K562 (cell line): ENCODE measurements at regions not wholly inside any gene's neighbourhood (a gene's known extent, or its start where the extent isn't known, plus 50 kb on each side); places are given as distances from the start of the nearest gene placed in this dataset.
"Not testable (repeated sequence)": the region's sequence is repeated elsewhere in the genome, so short reads cannot be mapped to it uniquely, and the experiment has no call there.

ENCODE experiments used
- ATAC-seq: fragments of 200-7000 bp; cut with Tn5 transposase; 3 replicates; pipeline ENCODE4 v1.9.1; 2020; ENCODE audit warnings: moderate library complexity
- BruUV-seq: library from RNA; stranded (reverse); fragments of 400-500 nt; replicated peaks from 2 replicates; lab custom pipeline; 2021; lab: Mats Ljungman, UMichigan
- CTCF ChIA-PET: fragments of 300-600 bp; formaldehyde crosslinking; extraction: SDS; loops from one replicate; lab custom pipeline; 2021; ENCODE audit warnings: low intra/inter-chr PET ratio; lab: Yijun Ruan, JAX
- POLR2A ChIA-PET: fragments of 300-600, 350-650 bp; sonication (Branson Sonifier 250); formaldehyde crosslinking; extraction: SDS; loops from one replicate; lab custom pipeline; 2021; ENCODE audit warnings: antibody characterized with exemption, inconsistent platforms; lab: Yijun Ruan, JAX
- DNase-seq, 4 experiments: peaks; one replicate each; pipeline versions ENCODE4 v3.0.0 to v3.0.0-alpha.2; 2011 to 2018; ENCODE audit warnings: low spot score in 3 of 4, mixed read lengths in 3 of 4; ENCODE audit errors: extremely low read depth in 1 of 4
- FAIRE-seq: peaks from 2 replicates; lab custom pipeline; 2011; peaks lifted over from hg19 to GRCh38; lab: Jason Lieb, UNC
- H2AFZ ChIP-seq: 2 replicates; pipeline ENCODE4 v1.6.0; 2011; ENCODE audit warnings: low read depth, low read length, control low read depth, inconsistent platforms
- H3K27ac ChIP-seq: fragments of 200-600 bp; 3 replicates; pipeline ENCODE4 v1.8.0; 2011; ENCODE audit warnings: low read depth, mild to moderate bottlenecking, control low read depth, inconsistent platforms, low read length, moderate library complexity, mixed read lengths; ENCODE audit errors: extremely low read depth
- H3K27me3 ChIP-seq, 2 experiments: fragments of 300-600 bp in 1 of 2; 2 replicates in 1 of 2; 3 replicates in 1 of 2; pipeline versions ENCODE4 v1.6.0 to v1.8.0; 2011; ENCODE audit warnings: inconsistent platforms in 2 of 2, low read length in 2 of 2, mild to moderate bottlenecking in 1 of 2, mixed read lengths in 1 of 2, moderate library complexity in 1 of 2; ENCODE audit not compliant: control insufficient read depth in 2 of 2, insufficient read depth in 2 of 2
- H3K36me3 ChIP-seq: fragments of 300-600 bp; 3 replicates; pipeline ENCODE4 v1.8.0; 2011; ENCODE audit warnings: mild to moderate bottlenecking, low read length, inconsistent platforms; ENCODE audit not compliant: control insufficient read depth, insufficient read depth
- H3K4me1 ChIP-seq, 2 experiments: fragments of 200-600 bp in 1 of 2; replicated peaks in 1 of 2; 2 replicates in 1 of 2; 3 replicates in 1 of 2; pipeline versions ENCODE4 v1.5.1 to v1.8.0; 2011; ENCODE audit warnings: inconsistent platforms in 2 of 2, low read length in 2 of 2, mild to moderate bottlenecking in 1 of 2, mixed read lengths in 1 of 2, moderate library complexity in 1 of 2; ENCODE audit not compliant: control insufficient read depth in 2 of 2, insufficient read depth in 2 of 2
- H3K4me2 ChIP-seq: 2 replicates; pipeline ENCODE4 v1.6.1; 2011; ENCODE audit warnings: low read length, control low read depth, inconsistent platforms, mixed read lengths; ENCODE audit not compliant: insufficient read depth
- H3K4me3 ChIP-seq: fragments of 200-600 bp; sonication (generic), shearing (Covaris generic); 2 replicates; pipeline ENCODE4 v1.5.1; 2016; ENCODE audit warnings: control low read depth, inconsistent platforms
- H3K79me2 ChIP-seq: fragments of 200-600 bp; 3 replicates; pipeline ENCODE4 v1.8.0; 2011; ENCODE audit warnings: low read length, inconsistent platforms; ENCODE audit not compliant: control insufficient read depth, insufficient read depth
- H3K9ac ChIP-seq, 2 experiments: 2 replicates each; pipeline versions ENCODE4 v1.6.0 to v1.6.1; 2011; ENCODE audit warnings: low read depth in 2 of 2, low read length in 2 of 2, control low read depth in 1 of 2, inconsistent platforms in 1 of 2, mild to moderate bottlenecking in 1 of 2, mixed read lengths in 1 of 2; ENCODE audit not compliant: insufficient read depth in 1 of 2
- H3K9me1 ChIP-seq: one replicate; pipeline ENCODE4 v1.6.0; 2011; ENCODE audit warnings: inconsistent platforms, mild to moderate bottlenecking, low read length, moderate library complexity; ENCODE audit not compliant: control insufficient read depth, insufficient read depth
- H3K9me3 ChIP-seq: replicated peaks from 2 replicates; pipeline ENCODE4 v1.5.1; 2011; ENCODE audit warnings: low read depth, low read length, inconsistent platforms; ENCODE audit not compliant: control insufficient read depth, insufficient read depth
- H4K20me1 ChIP-seq: replicated peaks from 2 replicates; pipeline ENCODE4 v1.6.1; 2011; ENCODE audit warnings: low read length, inconsistent platforms, mixed read lengths; ENCODE audit not compliant: control insufficient read depth, insufficient read depth
- FOS ChIP-seq: IDR thresholded peaks from 3 replicates; pipeline ENCODE4 v1.6.1; 2011; ENCODE audit not compliant: insufficient read length; ENCODE audit errors: extremely low read depth
- GATAD2B ChIP-seq: fragments of 450-650 bp; IDR thresholded peaks from 2 replicates; pipeline ENCODE4 v1.6.1; 2017; ENCODE audit warnings: mild to moderate bottlenecking, borderline replicate concordance
- SNRNP70 ChIP-seq: fragments of 200-400 bp; formaldehyde crosslinking; optimal IDR thresholded peaks from 2 replicates; pipeline ENCODE3; 2017; ENCODE audit warnings: low read depth, low read length
- TAF9B ChIP-seq: fragments of 450-650 bp; IDR thresholded peaks from 2 replicates; pipeline ENCODE4 v1.6.1; 2018; ENCODE audit warnings: mild to moderate bottlenecking; ENCODE audit not compliant: partially characterized antibody
- ZNF146 ChIP-seq: IDR thresholded peaks from one replicate; pipeline ENCODE4 v1.6.1; 2018; ENCODE audit warnings: missing compliant biosample characterization; ENCODE audit not compliant: unreplicated experiment
- ZNF766 ChIP-seq: fragments of 200-800 bp; sonication (Bioruptor generic); conservative IDR thresholded peaks from 2 replicates; pipeline ENCODE4 v1.6.1; 2016; ENCODE audit warnings: missing genetic modification characterization, missing compliant biosample characterization
- WGBS: fragments of 100-300 bp; shearing (Covaris generic); methylation state at CpG from one replicate; pipeline ENCODE4 v1.1.6; 2016; ENCODE audit warnings: low coverage, mixed read lengths; ENCODE audit not compliant: insufficient coverage; ENCODE audit errors: missing lambda C conversion rate; 5-methylcytosine and 5-hydroxymethylcytosine counted together
- in situ Hi-C: fragments of 300-500 bp; cut with MboI; formaldehyde crosslinking; loops from 4 replicates; pipeline ENCODE4 v1.15.0; 2018; ENCODE audit warnings: inconsistent platforms, mixed read lengths
- intact Hi-C: fragments of 100-400 bp; cut with micrococcal nuclease; formaldehyde crosslinking; loops from 2 replicates; pipeline ENCODE4 v1.14.2; 2022

DNA sequence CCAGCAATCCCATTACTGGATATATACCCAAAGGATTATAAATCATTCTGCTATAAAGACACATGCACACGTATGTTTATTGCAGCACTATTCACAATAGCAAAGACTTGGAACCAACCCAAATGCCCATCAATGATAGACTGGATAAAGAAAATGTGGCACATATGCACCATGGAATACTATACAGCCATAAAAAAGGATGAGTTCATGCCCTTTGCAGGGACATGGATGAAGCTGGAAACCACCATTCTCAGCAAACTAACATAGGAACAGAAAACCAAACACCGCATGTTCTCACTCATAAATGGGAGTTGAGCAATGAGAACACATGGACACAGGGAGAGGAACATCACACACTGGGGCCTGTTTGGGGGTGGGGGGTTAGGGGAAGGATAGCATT is 90.8 kb upstream of the NTF3 start:
- H3K4me2 ChIP-seq, H3K9me1 ChIP-seq, intact Hi-C loops, H2AFZ ChIP-seq, H3K79me2 ChIP-seq, H4K20me1 ChIP-seq, ATAC-seq, H3K9ac ChIP-seq, H3K27me3 ChIP-seq, POLR2A ChIA-PET, H3K27ac ChIP-seq, H3K36me3 ChIP-seq, H3K4me1 ChIP-seq, H3K9me3 ChIP-seq, CTCF ChIA-PET, BruUV-seq, FAIRE-seq, DNase-seq, H3K4me3 ChIP-seq, in situ Hi-C loops: not testable (repeated sequence)
- TF ChIP-seq ZNF146 (CRISPR knock-in tag): peak; percentile 21
- no CpG with 5 or more reads among the region's 2 CpGs for WGBS

DNA sequence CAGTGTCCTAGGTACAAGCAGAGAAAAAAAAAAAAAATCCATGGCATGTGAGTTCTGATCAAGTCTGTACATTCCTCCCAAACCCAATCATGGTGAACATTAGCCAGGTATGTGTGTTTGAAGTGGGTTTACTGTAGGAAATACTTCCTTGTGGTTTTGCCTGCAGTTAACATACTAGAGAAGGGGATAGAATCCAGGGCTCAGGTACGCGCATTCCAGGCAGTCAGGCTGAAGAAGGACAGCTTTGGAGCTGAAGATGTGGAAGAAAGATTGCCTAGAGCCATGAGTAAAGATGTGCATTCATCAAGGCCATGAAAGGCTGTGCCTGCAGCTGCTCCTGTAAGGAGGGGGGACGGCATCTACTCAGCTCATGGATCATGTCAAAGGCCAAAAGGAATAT is 88.2 kb upstream of the NTF3 start:
- no peak for FAIRE-seq
- H4K20me1 ChIP-seq: peaks cover 4% of the 10 kb centered on the region
- CTCF ChIA-PET: no interaction called here

More for the DNA sequence above, 88.2 kb upstream of the NTF3 start:
- intact Hi-C loops (no loop called here), in situ Hi-C loops (no loop called here)
- Histone ChIP-seq H3K36me3 (no peaks in the 10 kb centered on the region), H3K9me3 (no peaks in the 10 kb centered on the region), H3K9ac (no peak overlapping the region), H3K9me1 (no peaks in the 10 kb centered on the region), H3K4me1 (no peaks in the 10 kb centered on the region), H3K4me2 (no peak overlapping the region), H3K4me3 (no peak overlapping the region), H3K27ac (no peak overlapping the region), H3K27me3 (no peaks in the 10 kb centered on the region), H2AFZ (no peak overlapping the region), H3K79me2 (no peaks in the 10 kb centered on the region)
- no peak for DNase-seq
- TF ChIP-seq TAF9B: no peak
- no peak for TF ChIP-seq ZNF766 (CRISPR knock-in tag)
- TF ChIP-seq GATAD2B: no peak
- no peak for TF ChIP-seq FOS
- TF ChIP-seq SNRNP70: no peak
- 0% methylated on average over 2 of the region's 3 CpGs for WGBS
- BruUV-seq: no TSS peak
- no peak for ATAC-seq
- POLR2A ChIA-PET: interaction anchor here (0.7 to 1.9 kb wide), 2 partner anchors 8 to 13 kb away, joined by 3 to 4 read pairs; no protein-coding TSS in a partner anchor
